H9 (cell line): ENCODE measurements at regions not wholly inside any gene's neighbourhood (a gene's known extent, or its start where the extent isn't known, plus 50 kb on each side); places are given as distances from the start of the nearest gene placed in this dataset.

Experiments
- DNase-seq: peaks from one replicate; pipeline ENCODE4 v3.0.0-alpha.2; 2017
- H2AFZ ChIP-seq: one replicate; pipeline ENCODE4 v1.6.1; 2013; ENCODE audit warnings: mild to moderate bottlenecking, low read length, control low read depth, moderate library complexity
- H2AK5ac ChIP-seq: 2 replicates; pipeline ENCODE4 v1.6.1; 2013; ENCODE audit warnings: low read length, control low read depth, mixed read lengths; ENCODE audit not compliant: insufficient read length
- H2BK120ac ChIP-seq: one replicate; pipeline ENCODE4 v1.6.1; 2013; ENCODE audit warnings: low read depth, mild to moderate bottlenecking, low read length, control low read depth, inconsistent platforms; ENCODE audit not compliant: poor library complexity, severe bottlenecking
- H2BK12ac ChIP-seq: 2 replicates; pipeline ENCODE4 v1.6.1; 2013; ENCODE audit warnings: low read length, control low read depth, mixed read lengths, low read depth; ENCODE audit not compliant: insufficient read length
- H2BK15ac ChIP-seq: 2 replicates; pipeline ENCODE4 v1.6.1; 2013; ENCODE audit warnings: low read depth, low read length, control low read depth
- H2BK20ac ChIP-seq: one replicate; pipeline ENCODE4 v1.6.1; 2013; ENCODE audit warnings: low read depth, mild to moderate bottlenecking, low read length, control low read depth, inconsistent platforms; ENCODE audit not compliant: poor library complexity, severe bottlenecking
- H2BK5ac ChIP-seq: 2 replicates; pipeline ENCODE4 v1.6.1; 2013; ENCODE audit warnings: low read length, control low read depth, mixed read lengths; ENCODE audit not compliant: insufficient read length
- H3K14ac ChIP-seq: 2 replicates; pipeline ENCODE4 v1.6.1; 2013; ENCODE audit warnings: low read length, control low read depth; ENCODE audit not compliant: insufficient read depth
- H3K18ac ChIP-seq: 2 replicates; pipeline ENCODE4 v1.6.1; 2013; ENCODE audit warnings: low read depth, mild to moderate bottlenecking, mixed read lengths, low read length, control low read depth; ENCODE audit not compliant: insufficient read length
- H3K23ac ChIP-seq: 2 replicates; pipeline ENCODE4 v1.6.1; 2013; ENCODE audit warnings: low read length, control low read depth, mixed read lengths, low read depth; ENCODE audit not compliant: insufficient read length
- H3K23me2 ChIP-seq: 2 replicates; pipeline ENCODE4 v1.6.1; 2013; ENCODE audit warnings: low read depth, mild to moderate bottlenecking, mixed read lengths, low read length, control low read depth; ENCODE audit not compliant: insufficient read length, poor library complexity, severe bottlenecking
- H3K27ac ChIP-seq: 2 replicates; pipeline ENCODE4 v1.5.1; 2013; ENCODE audit warnings: low read length, control low read depth, mixed read lengths, low read depth; ENCODE audit not compliant: insufficient read length
- H3K27me3 ChIP-seq: 2 replicates; pipeline ENCODE4 v1.6.1; 2013; ENCODE audit warnings: low read length, control low read depth, inconsistent platforms; ENCODE audit not compliant: insufficient read depth
- H3K4ac ChIP-seq: 2 replicates; pipeline ENCODE4 v1.6.1; 2013; ENCODE audit warnings: low read depth, mild to moderate bottlenecking, control low read depth, inconsistent platforms, low read length, moderate library complexity
- H3K4me1 ChIP-seq: 2 replicates; pipeline ENCODE4 v1.6.1; 2013; ENCODE audit warnings: low read length, control low read depth, inconsistent platforms; ENCODE audit not compliant: insufficient read depth
- H3K4me2 ChIP-seq: 2 replicates; pipeline ENCODE4 v1.6.1; 2013; ENCODE audit warnings: low read length, control low read depth, mixed read lengths; ENCODE audit not compliant: insufficient read length, insufficient read depth
- H3K56ac ChIP-seq: 2 replicates; pipeline ENCODE4 v1.6.1; 2013; ENCODE audit warnings: low read depth, mild to moderate bottlenecking, mixed read lengths, low read length, control low read depth; ENCODE audit not compliant: insufficient read length
- H3K79me1 ChIP-seq: 2 replicates; pipeline ENCODE4 v1.6.1; 2013; ENCODE audit warnings: low read depth, mild to moderate bottlenecking, moderate library complexity, low read length, control low read depth, inconsistent platforms; ENCODE audit not compliant: insufficient read depth, poor library complexity, severe bottlenecking
- H3K79me2 ChIP-seq: 2 replicates; pipeline ENCODE4 v1.6.1; 2013; ENCODE audit warnings: low read length, control low read depth, inconsistent platforms; ENCODE audit not compliant: insufficient read depth
- H3K9ac ChIP-seq: 2 replicates; pipeline ENCODE4 v1.6.1; 2013; ENCODE audit warnings: low read length, control low read depth, mixed read lengths; ENCODE audit not compliant: insufficient read length; ENCODE audit errors: extremely low read depth
- H3K9me3 ChIP-seq: one replicate; pipeline ENCODE4 v1.6.1; 2013; ENCODE audit warnings: low read depth, low read length, inconsistent platforms; ENCODE audit not compliant: control insufficient read depth
- H3T11ph ChIP-seq: one replicate; pipeline ENCODE4 v1.6.1; 2013; ENCODE audit warnings: mild to moderate bottlenecking, low read length, control low read depth, inconsistent platforms
- H4K20me1 ChIP-seq: one replicate; pipeline ENCODE4 v1.6.1; 2013; ENCODE audit not compliant: control insufficient read depth, insufficient read length, insufficient read depth
- H4K5ac ChIP-seq: 2 replicates; pipeline ENCODE4 v1.6.1; 2013; ENCODE audit warnings: low read depth, mild to moderate bottlenecking, mixed read lengths, low read length, control low read depth; ENCODE audit not compliant: insufficient read length
- H4K8ac ChIP-seq: replicated peaks from 2 replicates; pipeline ENCODE4 v1.6.1; 2013; ENCODE audit warnings: low read length, control low read depth, mixed read lengths, low read depth; ENCODE audit not compliant: insufficient read length
- H4K91ac ChIP-seq: 2 replicates; pipeline ENCODE4 v1.6.1; 2013; ENCODE audit warnings: low read depth, mild to moderate bottlenecking, moderate library complexity, mixed read lengths, low read length, control low read depth; ENCODE audit not compliant: insufficient read length
- H3K27ac Mint-ChIP-seq, 3 experiments: 2 replicates in 2 of 3; 3 replicates in 1 of 3; pipeline ENCODE4 v1.8.0; 2020 to 2021; ENCODE audit warnings: mixed read lengths in 3 of 3, mild to moderate bottlenecking in 1 of 3, moderate library complexity in 1 of 3
- H3K27me3 Mint-ChIP-seq: 2 replicates; pipeline ENCODE4 v1.8.0; 2021; ENCODE audit warnings: low read depth, mild to moderate bottlenecking, moderate library complexity, mixed read lengths
- H3K36me3 Mint-ChIP-seq, 3 experiments: 2 replicates in 2 of 3; 3 replicates in 1 of 3; pipeline ENCODE4 v1.8.0; 2020 to 2021; ENCODE audit warnings: low read depth in 3 of 3, mixed read lengths in 3 of 3; ENCODE audit not compliant: insufficient read depth in 1 of 3
- H3K4me1 Mint-ChIP-seq, 2 experiments: 2 replicates each; pipeline ENCODE4 v1.8.0; 2020; ENCODE audit warnings: mixed read lengths in 2 of 2
- H3K4me3 Mint-ChIP-seq, 2 experiments: 2 replicates in 1 of 2; 3 replicates in 1 of 2; pipeline ENCODE4 v1.8.0; 2020 to 2021; ENCODE audit warnings: mild to moderate bottlenecking in 2 of 2, mixed read lengths in 2 of 2, moderate library complexity in 1 of 2
- H3K9me3 Mint-ChIP-seq, 2 experiments: 2 replicates in 1 of 2; 3 replicates in 1 of 2; pipeline ENCODE4 v1.8.0; 2020; ENCODE audit warnings: mild to moderate bottlenecking in 2 of 2, mixed read lengths in 2 of 2, moderate library complexity in 1 of 2
- CTCF ChIP-seq: fragments of 200-600 bp; sonication (generic); conservative IDR thresholded peaks from 3 replicates; pipeline ENCODE4 v1.8.0; 2021; ENCODE audit warnings: antibody characterized with exemption, mild to moderate bottlenecking
- WGBS: extraction: QIAGEN DNeasy Blood & Tissue Kit; methylation state at CpG from one replicate; pipeline ENCODE4 v1.1.7; 2013; ENCODE audit warnings: missing lambda C conversion rate, low lambda C conversion rate, mixed read lengths; ENCODE audit not compliant: insufficient read length; ENCODE audit errors: extremely low coverage; 5-methylcytosine and 5-hydroxymethylcytosine counted together

DNA sequence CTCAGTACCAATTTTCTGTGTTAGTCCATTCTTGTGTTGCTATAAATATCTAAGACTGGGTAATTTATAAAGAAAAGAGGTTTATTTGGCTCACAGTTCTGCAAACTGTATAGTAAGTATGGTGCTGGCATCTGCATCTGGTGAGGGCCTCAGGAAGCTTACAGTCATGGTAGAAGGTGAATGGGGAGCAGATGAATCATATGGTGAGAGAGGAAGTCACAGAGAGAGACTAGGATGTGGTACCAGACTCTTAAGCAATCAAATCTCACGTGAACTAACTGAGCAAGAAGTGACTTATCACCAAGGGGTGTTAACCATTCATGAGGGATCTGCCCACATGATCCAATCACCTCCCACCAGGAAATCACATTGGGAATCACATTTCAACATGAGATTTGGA, 60.8 kb upstream of the ZBED5 start:
- H3K4me1 Mint-ChIP-seq = no peaks in the 10 kb centered on the region
- H3K9me3 Mint-ChIP-seq = peaks cover 12 to 25% of the 10 kb centered on the region in 2 experiments
- H3K4me3 Mint-ChIP-seq = no peak overlapping the region
- Histone ChIP-seq H2BK12ac (no peak overlapping the region), H2BK15ac (no peak overlapping the region), H2BK5ac (no peak overlapping the region), H4K8ac (no peak overlapping the region), H3K27me3 (no peaks in the 10 kb centered on the region), H3T11ph (no peak overlapping the region), H3K14ac (no peak overlapping the region), H3K4me2 (no peak overlapping the region), H3K79me2 (no peaks in the 10 kb centered on the region), H3K23ac (no peak overlapping the region), H3K56ac (no peak overlapping the region), H3K18ac (no peak overlapping the region), H3K9me3 (no peaks in the 10 kb centered on the region), H2AK5ac (no peak overlapping the region), H2AFZ (no peak overlapping the region), H3K79me1 (no peaks in the 10 kb centered on the region), H3K4me1 (no peaks in the 10 kb centered on the region; the same call in 1 of the 2 replicates), H3K27ac (no peak overlapping the region), H4K5ac (no peak overlapping the region), H4K20me1 (no peaks in the 10 kb centered on the region), H3K9ac (no peak overlapping the region), H4K91ac (no peak overlapping the region), H3K23me2 (no peaks in the 10 kb centered on the region), H2BK120ac (no peak overlapping the region), H3K4ac (no peak overlapping the region), H2BK20ac (no peak overlapping the region)
- TF ChIP-seq CTCF = no peak
- peaks cover 8 to 19% (median 9%) of the 10 kb centered on the region in 3 experiments; a peak in 6 of 7 replicates for H3K36me3 Mint-ChIP-seq
- H3K27ac Mint-ChIP-seq = no peak overlapping the region
- no peak for DNase-seq
- H3K27me3 Mint-ChIP-seq = peaks cover 2% of the 10 kb centered on the region
- WGBS = no CpG with 5 or more reads among the region's 1 CpG
